GM23338 (cell line): ENCODE measurements at regions not wholly inside any gene's neighbourhood (a gene's known extent, or its start where the extent isn't known, plus 50 kb on each side); places are given as distances from the start of the nearest gene placed in this dataset.

Experiments
- CTCF ChIP-seq, 2 experiments: fragments of 200-600 bp in 1 of 2; sonication (generic) in 1 of 2; conservative IDR thresholded peaks; 2 replicates each; pipeline versions ENCODE4 v1.5.1 to v1.6.1; 2016 to 2017; ENCODE audit warnings: antibody characterized with exemption in 2 of 2, low read depth in 2 of 2, mild to moderate bottlenecking in 2 of 2, moderate library complexity in 1 of 2
- JUNB ChIP-seq: IDR thresholded peaks from one replicate; pipeline ENCODE4 v1.6.1; 2016; ENCODE audit warnings: antibody characterized with exemption; ENCODE audit not compliant: unreplicated experiment

DNA sequence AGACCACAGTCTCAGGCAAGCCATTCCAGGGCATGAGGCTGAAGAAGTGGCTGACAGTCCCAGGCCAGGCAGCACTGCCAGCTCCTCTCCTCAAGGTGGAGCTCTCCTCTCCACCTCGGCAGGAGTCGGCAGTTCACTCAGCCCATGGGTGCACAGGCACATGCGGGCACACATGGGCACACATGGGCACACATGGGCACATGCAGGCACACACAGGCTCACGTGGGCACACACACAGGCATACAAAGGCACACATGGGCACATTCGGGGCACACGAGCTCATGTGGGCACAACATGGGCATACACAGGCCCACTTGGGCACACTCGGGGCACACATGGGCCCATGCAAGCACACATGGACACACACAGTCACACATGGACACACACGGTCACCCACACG, 65.3 kb upstream of the TAF1B start:
- TF ChIP-seq CTCF (conservative IDR thresholded peaks at IDR 0.05; ENCODE audit: low read depth in 2 of 2) (peak; percentile 51 to 77), JUNB (no peak)
